Transverse colon (tissue), 4 donors: ENCODE measurements at regions not wholly inside any gene's neighbourhood (a gene's known extent, or its start where the extent isn't known, plus 50 kb on each side); places are given as distances from the start of the nearest gene placed in this dataset.

Experiments used
- DNase-seq: peaks from one replicate; pipeline ENCODE4 v3.0.0-alpha.2; 2019
- H3K27ac ChIP-seq, 4 donors: fragments of 200-600 bp; sonication (generic); 2 replicates each; pipeline ENCODE4 v1.5.1; 2016 to 2018; ENCODE audit warnings: inconsistent platforms in 4 of 4
- H3K27me3 ChIP-seq: fragments of 200-600 bp; sonication (generic); 2 replicates; pipeline ENCODE4 v1.5.1; 2017; ENCODE audit warnings: inconsistent platforms
- H3K36me3 ChIP-seq, 4 donors: fragments of 200-600 bp; sonication (generic); 2 replicates each; pipeline ENCODE4 v1.5.1; 2017 to 2019; ENCODE audit warnings: inconsistent platforms in 4 of 4
- H3K4me1 ChIP-seq, 4 donors: fragments of 200-600 bp; sonication (generic); 2 replicates each; pipeline ENCODE4 v1.5.1; 2017 to 2020; ENCODE audit warnings: inconsistent platforms in 4 of 4
- H3K4me3 ChIP-seq, 4 donors: fragments of 200-600 bp; sonication (generic); 1 replicate in 1 of 4; 2 replicates in 3 of 4; pipeline versions ENCODE4 v1.5.1 to v1.6.1; 2017 to 2019; ENCODE audit warnings: inconsistent platforms in 4 of 4
- H3K9me3 ChIP-seq, 2 donors: fragments of 200-600 bp; sonication (generic); 2 replicates each; pipeline ENCODE4 v1.5.1; 2017 to 2019; ENCODE audit warnings: inconsistent platforms in 2 of 2
- CTCF ChIP-seq, 5 experiments: fragments of 200-600 bp in 3 of 5; fragments of 450-650 bp in 2 of 5; sonication (generic) in 3 of 5; IDR thresholded peaks; 1 replicate in 2 of 5; 2 replicates in 3 of 5; pipeline ENCODE4 v1.5.1; 2016 to 2017; ENCODE audit warnings: antibody characterized with exemption in 5 of 5, inconsistent platforms in 3 of 5, mild to moderate bottlenecking in 2 of 5, moderate library complexity in 1 of 5
- EP300 ChIP-seq: sonication (generic); formaldehyde crosslinking; IDR thresholded peaks from one replicate; pipeline ENCODE4 v1.6.1; 2017; ENCODE audit warnings: antibody characterized with exemption, low read depth
- POLR2A ChIP-seq: fragments of 450-650 bp; IDR thresholded peaks from one replicate; pipeline ENCODE4 v1.6.1; 2016; ENCODE audit warnings: antibody characterized with exemption, mild to moderate bottlenecking, moderate library complexity
- POLR2AphosphoS5 ChIP-seq, 3 donors: sonication (generic); formaldehyde crosslinking; IDR thresholded peaks; one replicate each; pipeline ENCODE4 v1.6.1; 2016; ENCODE audit warnings: antibody characterized with exemption in 3 of 3
- WGBS, 2 donors: methylation state at CpG; one replicate each; pipeline ENCODE4 v1.1.5; 2018; ENCODE audit warnings: low coverage in 1 of 2; 5-methylcytosine and 5-hydroxymethylcytosine counted together
- in situ Hi-C, 4 donors: fragments of 200-750 bp; cut with MboI; loops; one replicate each; pipeline versions ENCODE4 v1.15.0 to v1.15.1; 2017; ENCODE audit warnings: low sequenced_read_pairs in 3 of 4, low pct_ligation_motif_present in 1 of 4, low pct_unique_long_range_greater_than_20kb in 1 of 4
- intact Hi-C: fragments of 100-400 bp; cut with DNase I; formaldehyde crosslinking; loops from one replicate; pipeline ENCODE4 v1.15.1; 2023; ENCODE audit warnings: low total_unique reads

DNA sequence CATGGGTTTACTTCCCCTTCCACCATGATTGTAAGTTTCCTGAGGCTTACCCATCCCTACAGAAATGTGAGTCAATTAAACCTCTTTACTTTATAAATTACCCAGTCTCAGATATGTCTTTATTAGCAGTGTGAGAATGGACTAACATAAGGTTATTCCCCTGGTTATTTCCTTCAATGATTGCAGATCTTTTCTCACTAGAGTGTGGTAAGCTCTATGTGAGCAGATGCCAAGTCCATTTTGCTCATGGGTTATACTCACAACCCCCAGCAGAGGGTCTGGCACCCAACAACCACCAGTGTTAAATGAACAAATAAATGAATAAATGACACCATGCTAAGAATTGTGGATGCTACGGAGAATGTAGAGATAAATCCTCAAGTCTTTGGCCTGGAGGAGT, 472.8 kb downstream of the LIG4 start:
- intact Hi-C loops = no loop called here

DNA sequence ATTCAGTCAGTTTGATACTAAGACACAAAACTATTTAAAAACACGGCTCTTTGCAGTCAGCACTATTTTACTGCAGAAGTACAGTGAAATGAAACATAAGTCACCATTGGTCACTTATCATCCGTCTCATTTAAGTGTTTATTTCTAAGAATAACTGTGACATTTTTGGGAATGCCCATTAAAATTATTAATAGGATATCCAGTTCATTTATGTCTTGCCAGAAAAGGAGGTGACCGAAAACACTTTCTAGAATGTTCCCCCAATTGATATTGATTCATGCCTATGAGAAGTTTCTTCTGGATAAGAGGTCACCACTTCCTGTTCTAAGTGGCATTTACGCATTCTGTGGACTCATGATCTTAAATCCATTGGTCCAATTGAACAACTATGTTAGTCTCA, 477.3 kb downstream of the LIG4 start:
- Histone ChIP-seq H3K27me3 (no peaks in the 10 kb centered on the region), H3K9me3 (no peaks in the 10 kb centered on the region), H3K4me3 (no peak overlapping the region), H3K36me3 (no peaks in the 10 kb centered on the region), H3K4me1 (no peaks in the 10 kb centered on the region), H3K27ac (no peak overlapping the region)
- TF ChIP-seq POLR2A (no peak), POLR2AphosphoS5 (IDR thresholded peaks at IDR 0.05) (no peak)
- in situ Hi-C loops = no loop called here
- no peak for DNase-seq
- intact Hi-C loops = no loop called here
- WGBS, 2 donors = 77 to 84% methylated on average over 4 of the region's 4 CpGs

More for the DNA sequence above, 472.8 kb downstream of the LIG4 start:
- DNase-seq = no peak
- Histone ChIP-seq H3K36me3 (no peaks in the 10 kb centered on the region), H3K4me1 (no peaks in the 10 kb centered on the region), H3K4me3 (no peak overlapping the region), H3K27me3 (no peaks in the 10 kb centered on the region), H3K9me3 (no peaks in the 10 kb centered on the region), H3K27ac (no peak overlapping the region)
- in situ Hi-C loops = no loop called here
- TF ChIP-seq POLR2A (no peak), POLR2AphosphoS5 (IDR thresholded peaks at IDR 0.05) (no peak), EP300 (no peak), CTCF (IDR thresholded peaks at IDR 0.05) (no peak)
- 73 to 90% methylated on average over 1 of the region's 1 CpG for whole genome bisulfite sequencing, 2 donors

DNA sequence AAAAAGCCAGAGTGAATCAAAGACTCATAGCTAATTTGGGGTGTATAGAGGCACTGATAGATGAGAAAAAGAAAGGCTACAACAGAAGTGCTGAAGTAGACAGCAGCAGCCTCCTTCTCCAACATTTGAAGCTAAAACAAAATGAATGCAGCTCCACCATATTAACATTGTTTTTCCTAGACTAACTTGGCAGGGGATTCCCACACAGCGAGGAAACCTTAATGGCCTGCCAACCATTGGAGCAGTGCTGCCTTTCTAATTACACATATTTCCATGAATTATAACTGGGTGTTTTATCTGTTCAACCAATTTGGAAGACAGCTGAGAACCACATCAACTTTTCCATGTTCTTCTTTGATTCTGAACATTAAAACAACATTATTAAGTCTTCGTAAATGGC, 478.6 kb downstream of the LIG4 start:
- no peak overlapping the region for H3K27ac ChIP-seq
- DNase-seq = no peak
- no peaks in the 10 kb centered on the region for H3K36me3 ChIP-seq
- no peaks in the 10 kb centered on the region for H3K9me3 ChIP-seq
- TF ChIP-seq POLR2A = no peak
- TF ChIP-seq CTCF (IDR thresholded peaks at IDR 0.05) = no peak
- TF ChIP-seq EP300 = no peak
- no peak for TF ChIP-seq POLR2AphosphoS5 (IDR thresholded peaks at IDR 0.05)
- in situ Hi-C loops (no loop called here), intact Hi-C loops (no loop called here)
- H3K4me1 ChIP-seq = no peaks in the 10 kb centered on the region
- WGBS, 2 donors = 76 to 82% methylated on average over 2 of the region's 2 CpGs
- no peak overlapping the region for H3K4me3 ChIP-seq
- H3K27me3 ChIP-seq = no peaks in the 10 kb centered on the region

DNA sequence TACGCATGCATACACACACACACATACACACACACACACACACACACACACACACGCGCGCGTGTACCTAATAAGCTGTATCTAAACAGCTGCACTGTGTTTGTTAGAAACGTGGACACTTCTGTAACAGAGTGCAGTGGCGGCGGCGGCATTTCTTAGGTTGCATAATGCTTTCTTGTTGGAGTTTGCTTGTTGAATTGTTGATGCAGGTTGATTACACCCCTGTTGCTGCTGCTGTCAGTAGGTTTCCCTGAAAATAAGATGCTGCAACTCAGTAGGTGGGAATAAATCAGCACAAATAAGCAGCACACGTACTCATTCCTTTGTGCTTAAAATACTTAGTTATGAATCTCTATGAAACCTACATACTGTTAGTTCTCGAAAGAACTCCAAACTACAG, 479.2 kb downstream of the LIG4 start:
- in situ Hi-C loops (no loop called here), intact Hi-C loops (no loop called here)
- Histone ChIP-seq H3K36me3 (no peaks in the 10 kb centered on the region), H3K27me3 (no peaks in the 10 kb centered on the region), H3K9me3 (no peaks in the 10 kb centered on the region), H3K4me1 (no peaks in the 10 kb centered on the region), H3K4me3 (no peak overlapping the region), H3K27ac (no peak overlapping the region)
- no peak for DNase-seq
- WGBS, 2 donors = 67 to 85% methylated on average over 2 to 11 of the region's 11 CpGs
- no peak for TF ChIP-seq POLR2AphosphoS5 (IDR thresholded peaks at IDR 0.05)
- TF ChIP-seq EP300 = no peak
- TF ChIP-seq POLR2A = no peak

GRCh38 chr13:107734891-107735625, 480.3 kb downstream of the LIG4 start:
- no peak for TF ChIP-seq CTCF (IDR thresholded peaks at IDR 0.05)
- TF ChIP-seq POLR2A = no peak
- no peak for TF ChIP-seq EP300
- no peak for TF ChIP-seq POLR2AphosphoS5 (IDR thresholded peaks at IDR 0.05)

More at GRCh38 chr13:107734891-107735625, 480.3 kb downstream of the LIG4 start:
- DNase-seq = no peak
- intact Hi-C loops = no loop called here
- Histone ChIP-seq H3K4me1 (no peaks in the 10 kb centered on the region), H3K27me3 (no peaks in the 10 kb centered on the region), H3K36me3 (no peaks in the 10 kb centered on the region), H3K27ac (no peak overlapping the region), H3K9me3 (no peaks in the 10 kb centered on the region), H3K4me3 (no peak overlapping the region)
- WGBS, 2 donors = 57 to 71% methylated on average over 7 of the region's 7 CpGs
- in situ Hi-C loops = no loop called here
